ENCODE measurements at regions not wholly inside any gene's neighbourhood (a gene's known extent, or its start where the extent isn't known, plus 50 kb on each side); places are given as distances from the start of the nearest gene placed in this dataset.

- TF ChIP-seq, protein P1, sequence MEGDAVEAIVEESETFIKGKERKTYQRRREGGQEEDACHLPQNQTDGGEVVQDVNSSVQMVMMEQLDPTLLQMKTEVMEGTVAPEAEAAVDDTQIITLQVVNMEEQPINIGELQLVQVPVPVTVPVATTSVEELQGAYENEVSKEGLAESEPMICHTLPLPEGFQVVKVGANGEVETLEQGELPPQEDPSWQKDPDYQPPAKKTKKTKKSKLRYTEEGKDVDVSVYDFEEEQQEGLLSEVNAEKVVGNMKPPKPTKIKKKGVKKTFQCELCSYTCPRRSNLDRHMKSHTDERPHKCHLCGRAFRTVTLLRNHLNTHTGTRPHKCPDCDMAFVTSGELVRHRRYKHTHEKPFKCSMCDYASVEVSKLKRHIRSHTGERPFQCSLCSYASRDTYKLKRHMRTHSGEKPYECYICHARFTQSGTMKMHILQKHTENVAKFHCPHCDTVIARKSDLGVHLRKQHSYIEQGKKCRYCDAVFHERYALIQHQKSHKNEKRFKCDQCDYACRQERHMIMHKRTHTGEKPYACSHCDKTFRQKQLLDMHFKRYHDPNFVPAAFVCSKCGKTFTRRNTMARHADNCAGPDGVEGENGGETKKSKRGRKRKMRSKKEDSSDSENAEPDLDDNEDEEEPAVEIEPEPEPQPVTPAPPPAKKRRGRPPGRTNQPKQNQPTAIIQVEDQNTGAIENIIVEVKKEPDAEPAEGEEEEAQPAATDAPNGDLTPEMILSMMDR (IDR thresholded peaks at IDR 0.05), result no peak
- 73 to 78% (median 75%) methylated on average over 2 of the region's 2 CpGs for WGBS, 3 donors
- intact Hi-C loops (cut with DNase I), result no loop called here
Measured at GRCh38 chr1:168824418-168825065, 95.5 kb upstream of the DPT start.

DNA sequence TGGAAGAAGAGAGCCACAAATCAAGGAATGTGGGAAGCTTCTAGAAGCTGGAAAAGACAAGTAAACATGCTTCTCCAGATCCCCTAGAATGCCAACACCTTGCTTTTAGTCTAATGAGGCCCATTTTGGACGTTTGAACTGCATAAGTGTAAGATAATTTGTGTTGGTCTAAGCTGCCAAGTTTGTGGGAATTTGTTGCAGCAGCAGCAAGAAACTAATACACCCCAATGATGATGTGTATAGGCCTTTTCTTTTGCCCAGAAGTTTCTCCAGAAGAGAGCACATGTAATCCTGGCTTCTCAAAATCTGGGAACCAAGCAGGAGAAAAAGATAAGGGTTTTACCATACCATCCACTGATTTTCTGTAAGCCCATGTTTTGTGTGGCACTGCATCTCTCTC lies 96.1 kb upstream of the DPT start:
- Histone ChIP-seq H3K27me3 (ENCODE audit: insufficient read depth in 3 of 3, low read length in 2 of 3) (no peaks in the 10 kb centered on the region), H3K36me3 (ENCODE audit: insufficient read depth in 1 of 2, low read depth in 1 of 2) (no peaks in the 10 kb centered on the region), H3K4me3 (no peak overlapping the region), H3K27ac (no peak overlapping the region), H3K4me1 (no peaks in the 10 kb centered on the region), H3K9me3 (no peaks in the 10 kb centered on the region)
- TF ChIP-seq, protein P1 (IDR thresholded peaks at IDR 0.05), result no peak
- intact Hi-C loops (cut with DNase I), result no loop called here
- DNase-seq (no peak), ATAC-seq (no peak)
- WGBS, 3 donors, result 46 to 62% (median 54%) methylated on average over 1 of the region's 1 CpG

More at GRCh38 chr1:168824418-168825065, 95.5 kb upstream of the DPT start:
- ATAC-seq (no peak), DNase-seq (no peak)
- Histone ChIP-seq H3K27ac (no peak overlapping the region), H3K4me3 (no peak overlapping the region), H3K27me3 (ENCODE audit: insufficient read depth in 3 of 3, low read length in 2 of 3) (no peaks in the 10 kb centered on the region), H3K36me3 (ENCODE audit: insufficient read depth in 1 of 2, low read depth in 1 of 2) (no peaks in the 10 kb centered on the region), H3K4me1 (no peaks in the 10 kb centered on the region), H3K9me3 (no peaks in the 10 kb centered on the region)

GRCh38 chr1:168825820-168826219 lies 96.8 kb upstream of the DPT start:
- no peaks in the 10 kb centered on the region for H3K27me3 ChIP-seq (ENCODE audit: insufficient read depth in 3 of 3, low read length in 2 of 3)
- no peak for ATAC-seq

DNA sequence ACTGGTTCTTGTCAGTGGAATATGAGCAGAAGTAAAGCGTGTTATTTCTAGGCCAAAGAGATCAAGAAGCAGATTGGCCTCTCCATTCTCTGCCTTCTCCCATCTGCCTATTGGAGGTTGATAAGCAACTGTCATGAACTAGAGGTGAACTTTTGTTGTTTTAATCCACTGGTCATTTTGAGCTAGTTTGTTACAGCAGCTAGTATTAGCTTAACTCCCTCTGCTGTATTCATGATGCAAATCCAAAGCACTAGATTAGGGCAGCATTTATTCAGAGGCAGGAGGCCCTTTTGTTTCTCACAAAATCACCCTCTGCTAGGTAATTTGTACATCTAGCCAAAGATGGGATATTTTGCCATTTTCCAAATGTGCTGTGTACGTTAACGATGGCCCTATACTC lies 97.3 kb upstream of the DPT start:
- WGBS, 3 donors, result 85 to 90% (median 90%) methylated on average over 3 of the region's 3 CpGs
- H3K9me3 ChIP-seq, result no peaks in the 10 kb centered on the region
- no peaks in the 10 kb centered on the region for H3K36me3 ChIP-seq (ENCODE audit: insufficient read depth in 1 of 2, low read depth in 1 of 2)
- H3K27ac ChIP-seq, result no peak overlapping the region
- intact Hi-C loops (cut with DNase I), result no loop called here
- H3K27me3 ChIP-seq (ENCODE audit: insufficient read depth in 3 of 3, low read length in 2 of 3), result no peaks in the 10 kb centered on the region
- DNase-seq, result no peak
- no peak for ATAC-seq
- H3K4me1 ChIP-seq, result no peaks in the 10 kb centered on the region
- H3K4me3 ChIP-seq, result no peak overlapping the region
- TF ChIP-seq, protein P1 (IDR thresholded peaks at IDR 0.05), result no peak

More at GRCh38 chr1:168825820-168826219, 96.8 kb upstream of the DPT start:
- no peak overlapping the region for H3K27ac ChIP-seq
- TF ChIP-seq, protein P1 (IDR thresholded peaks at IDR 0.05), result no peak
- WGBS, 3 donors, result 59 to 80% (median 62%) methylated on average over 3 of the region's 3 CpGs
- intact Hi-C loops (cut with DNase I), result no loop called here
- DNase-seq, result no peak
- H3K36me3 ChIP-seq (ENCODE audit: insufficient read depth in 1 of 2, low read depth in 1 of 2), result no peaks in the 10 kb centered on the region
- no peaks in the 10 kb centered on the region for H3K4me1 ChIP-seq
- no peaks in the 10 kb centered on the region for H3K9me3 ChIP-seq
- no peak overlapping the region for H3K4me3 ChIP-seq

DNA sequence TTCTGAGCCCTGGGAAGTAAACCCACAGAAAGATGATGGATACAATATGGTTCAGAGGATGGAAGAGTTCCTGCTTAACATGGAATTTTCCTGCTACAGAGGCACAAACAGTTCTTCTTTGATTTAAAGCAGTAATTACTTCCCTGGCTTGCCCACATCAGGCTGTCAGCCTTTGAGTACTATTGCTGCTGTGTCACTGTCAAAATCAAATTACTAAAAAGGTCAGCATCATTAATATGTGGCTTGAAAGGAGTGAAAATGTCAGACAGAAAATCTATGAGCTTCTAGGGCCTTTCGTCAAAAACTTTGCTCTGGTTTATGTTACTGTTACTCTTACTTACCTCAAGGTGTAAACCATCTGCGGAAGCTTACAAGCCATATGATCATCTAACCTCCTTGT lies 98.6 kb upstream of the DPT start:
- TF ChIP-seq, protein P1 (IDR thresholded peaks at IDR 0.05), result no peak
- Histone ChIP-seq H3K4me3 (no peak overlapping the region), H3K4me1 (no peaks in the 10 kb centered on the region), H3K9me3 (no peaks in the 10 kb centered on the region), H3K27me3 (ENCODE audit: insufficient read depth in 3 of 3, low read length in 2 of 3) (no peaks in the 10 kb centered on the region), H3K36me3 (ENCODE audit: insufficient read depth in 1 of 2, low read depth in 1 of 2) (no peaks in the 10 kb centered on the region), H3K27ac (no peak overlapping the region)
- 92 to 97% (median 97%) methylated on average over 2 of the region's 2 CpGs for WGBS, 3 donors
- ATAC-seq (no peak), DNase-seq (no peak)
- intact Hi-C loops (cut with DNase I), result no loop called here
